ENCODE measurements at regions not wholly inside any gene's neighbourhood (a gene's known extent, or its start where the extent isn't known, plus 50 kb on each side); places are given as distances from the start of the nearest gene placed in this dataset.

GRCh38 chr4:123312951-123313592, 83.5 kb upstream of the SPRY1 start:
- H2AK5ac ChIP-seq (ENCODE audit: low read depth, low read length): no peak overlapping the region
- TF ChIP-seq BHLHE40 (IDR thresholded peaks at IDR 0.05; ENCODE audit: low read depth, low read length) (no peak), POLR2A (IDR thresholded peaks at IDR 0.05; ENCODE audit: low read depth, low read length) (no peak), CEBPB (IDR thresholded peaks at IDR 0.05; ENCODE audit: low read depth, low read length) (no peak), CTCF (conservative IDR thresholded peaks at IDR 0.05; ENCODE audit: low read depth, low read length) (no peak), RFX5 (IDR thresholded peaks at IDR 0.05; ENCODE audit: low read depth, low read length) (no peak), MAZ (IDR thresholded peaks at IDR 0.05; ENCODE audit: borderline replicate concordance, low read depth, low read length) (no peak), SMC3 (IDR thresholded peaks at IDR 0.05; ENCODE audit: low read depth, low read length) (no peak), RCOR1 (IDR thresholded peaks at IDR 0.05; ENCODE audit: insufficient replicate concordance, low read length) (no peak), NFE2L2 (IDR thresholded peaks at IDR 0.05; ENCODE audit: low read depth, low read length) (no peak), RAD21 (IDR thresholded peaks at IDR 0.05; ENCODE audit: low read length) (no peak), MAFK (IDR thresholded peaks at IDR 0.05; ENCODE audit: low read depth, low read length) (no peak), FOS (IDR thresholded peaks at IDR 0.05; ENCODE audit: low read depth, low read length) (no peak), MXI1 (IDR thresholded peaks at IDR 0.05; ENCODE audit: borderline replicate concordance, low read depth, low read length) (no peak), CHD1 (IDR thresholded peaks at IDR 0.05; ENCODE audit: low read depth, low read length) (no peak), USF2 (IDR thresholded peaks at IDR 0.05; ENCODE audit: low read depth, low read length) (no peak)
- no peak overlapping the region for H3K4me3 ChIP-seq (ENCODE audit: insufficient read depth, low read depth, low read length)
- H3K27me3 ChIP-seq (ENCODE audit: control insufficient read depth, insufficient read depth, low read length): no peaks in the 10 kb centered on the region
- CTCF ChIA-PET: interaction anchor here (0.8 kb wide), 1 partner anchor 8 kb away, joined by 3 read pairs; no protein-coding TSS in a partner anchor
- POLR2A ChIA-PET (ENCODE audit: unreplicated experiment): no interaction called here
- no peak overlapping the region for H2BK120ac ChIP-seq (ENCODE audit: low read depth, low read length)
- H3K9me3 ChIP-seq (ENCODE audit: control insufficient read depth, insufficient read depth, low read length): no peaks in the 10 kb centered on the region
- in situ Hi-C loops (cut with MboI; ENCODE audit: low sequenced_read_pairs): no loop called here
- H2BK5ac ChIP-seq (ENCODE audit: low read depth, low read length, poor library complexity, severe bottlenecking): no peak overlapping the region
- intact Hi-C loops (cut with micrococcal nuclease): no loop called here
- no peak overlapping the region for H3K4ac ChIP-seq (ENCODE audit: low read depth, low read length)
- dilution Hi-C loops (cut with HindIII; ENCODE audit: low sequenced_read_pairs, unreplicated experiment): no loop called here
- no TSS peak for BruUV-seq (replicated peaks)
- no peak overlapping the region for H3K14ac ChIP-seq (replicated peaks; ENCODE audit: low read depth, low read length)
- ATAC-seq (ENCODE audit: low read depth) (no peak), DNase-seq (no peak)
- peak overlapping the region; percentile 67 for H2AK9ac ChIP-seq (replicated peaks; ENCODE audit: low read depth, low read length, poor library complexity)
- no peak overlapping the region for H2BK20ac ChIP-seq (ENCODE audit: low read depth, low read length)
- no peak overlapping the region for H3K56ac ChIP-seq (ENCODE audit: extremely low read depth, insufficient read depth, low read length)
- H2AFZ ChIP-seq (replicated peaks; ENCODE audit: low read length, poor library complexity): no peak overlapping the region
- H3K9me1 ChIP-seq (ENCODE audit: insufficient read depth, low read length): no peaks in the 10 kb centered on the region
- no peaks in the 10 kb centered on the region for H4K20me1 ChIP-seq (ENCODE audit: insufficient read depth, low read length)
- WGBS, 2 experiments (ENCODE audit: extremely low coverage in 2 of 2, insufficient read length in 1 of 2): 89% methylated on average over 3 of the region's 10 CpGs; no CpG with 5 or more reads in 1 of the 2 experiments
- no peak overlapping the region for H3K18ac ChIP-seq (ENCODE audit: low read depth, low read length)
- H3K9ac ChIP-seq (ENCODE audit: low read depth, low read length): no peak overlapping the region
- H3K79me1 ChIP-seq (ENCODE audit: low read depth in 1 of 2, low read length in 2 of 2): no peaks in the 10 kb centered on the region
- H4K91ac ChIP-seq (ENCODE audit: insufficient read depth, low read depth, low read length): no peak overlapping the region
- H2BK15ac ChIP-seq (ENCODE audit: low read depth, low read length): no peak overlapping the region
- no peak overlapping the region for H3K4me2 ChIP-seq (ENCODE audit: low read depth, low read length)
- H3K27ac ChIP-seq (ENCODE audit: insufficient read depth, low read length): no peak overlapping the region
- H3K36me3 ChIP-seq (ENCODE audit: control insufficient read depth, insufficient read depth, low read length): no peaks in the 10 kb centered on the region; the same call in 1 of the 2 replicates
- no peak overlapping the region for H4K8ac ChIP-seq (ENCODE audit: low read depth in 2 of 2, low read length in 2 of 2)
- no peaks in the 10 kb centered on the region for H3K4me1 ChIP-seq (ENCODE audit: control insufficient read depth, insufficient read depth, low read length)
- no peak overlapping the region for H4K5ac ChIP-seq (ENCODE audit: low read depth, low read length)
- H3K23ac ChIP-seq (ENCODE audit: low read depth, low read length): no peak overlapping the region
